BJ (cell line): ENCODE measurements at regions not wholly inside any gene's neighbourhood (a gene's known extent, or its start where the extent isn't known, plus 50 kb on each side); places are given as distances from the start of the nearest gene placed in this dataset.
A peak's percentile ranks its signal among the peaks of the same experiment; 100 is the strongest.

Source experiments
- CTCF ChIA-PET: fragments of 350-600 bp; formaldehyde crosslinking; extraction: SDS; loops from one replicate; lab custom pipeline; 2021; ENCODE audit warnings: antibody characterized with exemption, inconsistent platforms; lab: Yijun Ruan, JAX
- POLR2A ChIA-PET: fragments of 300-600 bp; sonication (Branson Sonifier 250); formaldehyde crosslinking; extraction: SDS; loops from one replicate; lab custom pipeline; 2021; ENCODE audit warnings: antibody characterized with exemption; lab: Charles Lee
- DNase-seq: peaks from one replicate; pipeline ENCODE4 v3.0.0-alpha.2; 2011; ENCODE audit warnings: low read depth
- H3K27me3 ChIP-seq: 2 replicates; pipeline ENCODE4 v1.6.0; 2011; ENCODE audit warnings: low read length; ENCODE audit not compliant: control insufficient read depth, insufficient read depth
- H3K36me3 ChIP-seq: 2 replicates; pipeline ENCODE4 v1.5.1; 2011; ENCODE audit warnings: low read length; ENCODE audit not compliant: control insufficient read depth, insufficient read depth
- H3K4me3 ChIP-seq: 2 replicates; pipeline ENCODE4 v1.5.1; 2011; ENCODE audit warnings: low read depth, mild to moderate bottlenecking, control low read depth, low read length
- TF ChIP-seq, protein P1 (sequence below): IDR thresholded peaks from 2 replicates; pipeline ENCODE4 v1.5.1; 2011; ENCODE audit warnings: low read depth, mild to moderate bottlenecking, control low read depth, inconsistent platforms, low read length, moderate library complexity; ENCODE audit not compliant: insufficient read depth

DNA sequence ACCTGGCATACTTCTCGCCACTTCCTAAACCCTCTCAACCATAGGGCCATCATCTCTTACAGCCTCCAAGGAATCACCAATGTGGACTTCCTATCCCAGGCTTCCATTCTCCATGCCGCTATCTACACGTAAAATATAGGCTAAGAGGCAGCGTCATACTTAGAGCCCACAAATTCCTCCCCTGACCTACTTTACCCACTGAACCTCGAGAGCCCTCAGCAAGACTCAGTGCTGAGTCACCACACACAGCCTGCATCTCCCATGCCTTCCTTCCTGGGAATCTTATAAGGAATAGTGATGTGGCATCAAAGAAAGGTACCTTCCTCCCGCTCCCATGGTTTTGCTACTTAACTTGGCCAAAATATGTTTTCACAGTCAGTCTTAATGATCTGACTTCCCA is 435.6 kb upstream of the NFE2L3 start:
- no peak for DNase-seq
- ChIA-PET POLR2A (no interaction called here), CTCF (no interaction called here)
- TF ChIP-seq, protein P1, sequence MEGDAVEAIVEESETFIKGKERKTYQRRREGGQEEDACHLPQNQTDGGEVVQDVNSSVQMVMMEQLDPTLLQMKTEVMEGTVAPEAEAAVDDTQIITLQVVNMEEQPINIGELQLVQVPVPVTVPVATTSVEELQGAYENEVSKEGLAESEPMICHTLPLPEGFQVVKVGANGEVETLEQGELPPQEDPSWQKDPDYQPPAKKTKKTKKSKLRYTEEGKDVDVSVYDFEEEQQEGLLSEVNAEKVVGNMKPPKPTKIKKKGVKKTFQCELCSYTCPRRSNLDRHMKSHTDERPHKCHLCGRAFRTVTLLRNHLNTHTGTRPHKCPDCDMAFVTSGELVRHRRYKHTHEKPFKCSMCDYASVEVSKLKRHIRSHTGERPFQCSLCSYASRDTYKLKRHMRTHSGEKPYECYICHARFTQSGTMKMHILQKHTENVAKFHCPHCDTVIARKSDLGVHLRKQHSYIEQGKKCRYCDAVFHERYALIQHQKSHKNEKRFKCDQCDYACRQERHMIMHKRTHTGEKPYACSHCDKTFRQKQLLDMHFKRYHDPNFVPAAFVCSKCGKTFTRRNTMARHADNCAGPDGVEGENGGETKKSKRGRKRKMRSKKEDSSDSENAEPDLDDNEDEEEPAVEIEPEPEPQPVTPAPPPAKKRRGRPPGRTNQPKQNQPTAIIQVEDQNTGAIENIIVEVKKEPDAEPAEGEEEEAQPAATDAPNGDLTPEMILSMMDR, result no peak
- no peak overlapping the region for H3K4me3 ChIP-seq
- H3K27me3 ChIP-seq, result no peaks in the 10 kb centered on the region
- no peaks in the 10 kb centered on the region for H3K36me3 ChIP-seq

DNA sequence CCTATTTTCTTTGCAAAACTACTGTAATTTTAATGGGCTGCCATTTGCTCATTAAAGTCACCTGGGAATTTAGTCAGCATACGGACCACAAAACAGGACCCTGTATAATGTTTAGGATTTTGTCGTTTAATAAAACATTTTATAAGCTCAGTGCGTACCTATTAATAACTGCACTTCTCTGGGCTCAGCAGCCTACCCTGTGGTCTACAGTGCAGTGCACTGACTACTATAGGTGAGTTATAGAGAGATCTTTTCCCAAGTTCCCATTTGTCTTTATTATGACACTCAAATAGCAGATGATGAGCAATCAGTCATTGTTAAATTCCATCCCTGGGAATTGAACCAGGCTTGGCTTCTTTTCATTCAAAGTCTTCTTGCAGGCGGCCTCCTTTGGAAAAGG is 433.4 kb upstream of the NFE2L3 start:
- Histone ChIP-seq H3K4me3 (no peak overlapping the region), H3K27me3 (no peaks in the 10 kb centered on the region), H3K36me3 (no peaks in the 10 kb centered on the region)
- ChIA-PET POLR2A (no interaction called here), CTCF (no interaction called here)
- no peak for DNase-seq
- TF ChIP-seq, protein P1, result no peak

DNA sequence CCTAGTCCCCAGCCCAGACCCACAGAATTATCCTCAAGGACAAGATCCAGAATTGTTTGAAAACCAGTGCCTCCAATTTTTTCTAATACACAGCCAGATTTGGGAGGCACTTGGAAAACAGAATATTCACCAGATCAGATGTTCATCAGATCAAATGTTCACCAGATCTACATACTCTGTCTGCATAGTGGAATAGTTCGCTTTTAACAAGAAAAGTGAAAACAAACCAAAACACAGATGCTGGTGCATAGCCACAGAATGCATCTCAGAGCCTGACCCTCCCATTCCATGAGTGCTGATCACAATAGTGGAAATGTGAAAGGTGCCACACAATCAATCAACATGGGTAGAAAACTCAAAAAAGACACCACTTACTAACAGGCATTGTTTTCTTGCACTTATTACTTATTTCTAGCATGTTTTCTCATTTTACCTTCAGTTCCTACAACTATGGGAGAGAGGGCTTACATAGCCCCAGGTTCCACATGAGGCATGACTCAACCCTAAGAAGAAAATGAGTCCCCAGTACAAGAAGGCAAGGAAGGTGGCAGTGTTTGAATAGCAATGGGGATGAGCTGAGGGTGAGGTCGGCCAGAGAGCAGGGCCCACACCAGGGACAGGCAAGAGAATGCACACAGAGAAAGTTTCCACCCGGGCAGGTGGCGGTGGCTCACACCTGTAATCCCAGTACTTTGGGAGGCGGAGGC is 432.7 kb upstream of the NFE2L3 start:
- POLR2A ChIA-PET, result no interaction called here
- CTCF ChIA-PET, result no interaction called here
- Histone ChIP-seq H3K36me3 (no peaks in the 10 kb centered on the region), H3K27me3 (no peaks in the 10 kb centered on the region), H3K4me3 (no peak overlapping the region)
- DNase-seq, result no peak
- TF ChIP-seq, protein P1, result no peak

DNA sequence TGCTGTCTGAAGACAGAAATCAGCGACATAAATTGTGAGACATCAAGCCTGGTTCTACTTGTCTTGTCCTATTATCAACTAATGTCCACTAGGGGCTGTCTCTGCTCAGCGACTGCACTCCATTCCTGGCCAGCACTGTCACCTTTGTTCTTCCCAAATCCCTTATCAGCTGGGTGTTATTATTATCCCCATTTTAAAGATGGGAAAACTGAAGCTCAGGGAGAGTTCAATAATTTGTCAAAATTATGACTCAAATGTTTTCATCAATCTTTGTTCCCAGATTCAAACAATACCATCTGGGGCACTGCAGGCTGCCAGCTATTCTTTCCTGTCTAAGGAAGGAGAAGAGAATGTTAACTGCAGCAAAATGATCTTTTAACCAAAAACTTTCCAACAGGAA is 431.6 kb upstream of the NFE2L3 start:
- TF ChIP-seq, protein P1, result peak; percentile 29; the same call in 1 of the 2 replicates
- H3K4me3 ChIP-seq, result no peak overlapping the region
- H3K36me3 ChIP-seq, result no peaks in the 10 kb centered on the region
- POLR2A ChIA-PET, result no interaction called here
- CTCF ChIA-PET, result interaction anchor here (0.6 to 2.1 kb wide), 7 partner anchors 9 to 131 kb away, joined by 3 to 8 read pairs (median 3); no protein-coding TSS in a partner anchor
- H3K27me3 ChIP-seq, result no peaks in the 10 kb centered on the region
- no peak for DNase-seq

DNA sequence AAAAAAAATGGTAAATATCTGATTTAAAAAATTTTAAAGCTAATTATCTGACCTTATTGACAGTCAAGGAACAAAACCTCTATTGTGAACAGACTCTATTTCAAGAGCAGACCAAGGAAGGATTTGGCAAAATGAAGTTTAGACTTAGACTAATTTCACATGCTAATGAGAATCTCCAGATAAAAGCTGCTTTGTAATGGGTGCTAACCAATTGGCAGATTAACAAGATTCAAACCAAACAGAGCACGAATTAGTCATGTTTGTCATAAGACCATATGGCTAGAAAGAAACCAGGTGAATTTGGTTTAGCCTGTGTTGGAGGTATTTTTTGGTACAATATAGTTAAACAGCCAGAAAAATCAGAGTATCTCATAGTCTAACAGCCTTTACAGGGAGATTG is 429.1 kb upstream of the NFE2L3 start:
- Histone ChIP-seq H3K4me3 (no peak overlapping the region), H3K27me3 (no peaks in the 10 kb centered on the region), H3K36me3 (no peaks in the 10 kb centered on the region)
- TF ChIP-seq, protein P1, result no peak
- no peak for DNase-seq
- ChIA-PET CTCF (interaction anchor here (0.8 kb wide), 1 partner anchor 129 kb away, joined by 3 read pairs; no protein-coding TSS in a partner anchor), POLR2A (no interaction called here)
